ENCODE measurements at regions not wholly inside any gene's neighbourhood (a gene's known extent, or its start where the extent isn't known, plus 50 kb on each side); places are given as distances from the start of the nearest gene placed in this dataset.

GRCh38 chr5:155929112-155929511 lies 397.9 kb upstream of the SGCD start:
- no peak for DNase-seq (ENCODE audit: low read depth, low spot score)

GRCh38 chr5:155934964-155935363 lies 392.0 kb upstream of the SGCD start:
- no peak overlapping the region for H3K27ac ChIP-seq
- DNase-seq (ENCODE audit: low read depth, low spot score) = no peak

More at GRCh38 chr5:155929112-155929511, 397.9 kb upstream of the SGCD start:
- H3K27ac ChIP-seq = no peak overlapping the region

DNA sequence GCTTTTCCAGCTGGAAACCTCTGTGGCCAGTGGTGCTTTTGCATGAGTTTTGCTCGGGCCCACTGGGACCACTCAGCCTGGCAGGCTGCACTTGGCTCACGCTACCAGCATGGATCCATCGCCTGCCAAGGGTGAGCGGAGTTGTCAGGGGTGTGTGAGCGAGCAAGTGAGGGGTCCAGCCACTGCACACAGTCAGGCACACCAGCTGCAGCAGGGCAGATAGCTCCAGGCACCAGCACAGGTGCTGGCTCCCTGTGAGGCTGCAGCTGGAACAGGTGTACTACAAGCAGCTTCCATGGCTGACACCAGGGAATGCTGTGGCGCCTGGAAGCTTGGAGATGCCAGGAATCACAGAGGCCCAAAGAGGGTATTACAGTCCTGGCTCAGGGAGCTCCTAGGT lies 391.2 kb upstream of the SGCD start:
- no peak overlapping the region for H3K27ac ChIP-seq
- DNase-seq (ENCODE audit: low read depth, low spot score) = no peak

DNA sequence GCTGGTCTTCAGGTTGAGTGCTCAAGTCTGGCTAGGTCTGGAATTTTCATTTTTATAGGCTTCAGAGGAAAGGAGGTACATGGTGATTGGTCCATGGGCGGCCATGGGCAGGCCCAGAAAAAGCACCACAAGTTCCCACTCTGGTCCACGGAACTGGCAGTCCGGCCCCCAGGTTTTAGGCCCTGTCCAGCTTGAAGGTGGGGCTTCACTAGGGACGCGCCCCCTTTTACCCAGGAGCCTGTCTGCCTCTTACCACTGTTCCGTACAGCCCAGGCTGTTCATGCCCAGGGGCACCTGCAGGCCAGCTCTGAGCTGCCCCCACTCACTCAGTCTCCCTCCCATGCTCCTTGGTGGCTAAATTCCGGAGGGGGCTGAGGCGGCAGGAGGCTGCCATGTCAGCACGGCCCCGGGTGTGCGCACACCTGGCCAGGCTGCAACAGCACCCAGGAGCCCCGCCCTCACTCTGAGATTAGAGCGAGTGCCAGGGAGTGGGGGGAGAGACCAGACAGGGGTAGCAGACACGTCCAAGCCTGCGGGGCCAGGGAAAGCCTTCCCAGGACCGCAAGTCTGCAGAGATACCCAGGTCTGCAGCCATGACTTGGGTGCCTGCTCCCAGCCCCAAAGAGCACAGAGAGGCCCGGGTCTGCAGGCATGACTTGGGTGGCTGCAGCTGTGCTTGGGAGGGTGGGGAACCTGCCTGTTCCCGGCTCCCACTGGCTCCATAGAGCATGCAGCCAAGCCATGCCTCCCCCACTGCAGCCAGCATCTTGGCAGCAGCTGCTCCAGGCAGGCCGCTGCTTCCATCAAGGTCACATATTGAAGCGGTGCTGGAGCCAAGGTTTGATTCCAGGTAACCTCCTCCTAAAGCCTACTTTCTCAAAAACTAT lies 390.2 kb upstream of the SGCD start:
- DNase-seq (ENCODE audit: low read depth, low spot score) = no peak
- no peak overlapping the region for H3K27ac ChIP-seq

- no peak overlapping the region for H3K27ac ChIP-seq
- DNase-seq (ENCODE audit: low read depth, low spot score) = no peak
Measured at GRCh38 chr5:155938051-155938450, 388.9 kb upstream of the SGCD start.

GRCh38 chr5:155941340-155941739 lies 385.6 kb upstream of the SGCD start:
- no peak overlapping the region for H3K27ac ChIP-seq
- no peak for DNase-seq (ENCODE audit: low read depth, low spot score)

GRCh38 chr5:155943516-155944407 lies 383.2 kb upstream of the SGCD start:
- no peak overlapping the region for H3K27ac ChIP-seq
- peak; percentile 2 for DNase-seq (ENCODE audit: low read depth, low spot score)

DNA sequence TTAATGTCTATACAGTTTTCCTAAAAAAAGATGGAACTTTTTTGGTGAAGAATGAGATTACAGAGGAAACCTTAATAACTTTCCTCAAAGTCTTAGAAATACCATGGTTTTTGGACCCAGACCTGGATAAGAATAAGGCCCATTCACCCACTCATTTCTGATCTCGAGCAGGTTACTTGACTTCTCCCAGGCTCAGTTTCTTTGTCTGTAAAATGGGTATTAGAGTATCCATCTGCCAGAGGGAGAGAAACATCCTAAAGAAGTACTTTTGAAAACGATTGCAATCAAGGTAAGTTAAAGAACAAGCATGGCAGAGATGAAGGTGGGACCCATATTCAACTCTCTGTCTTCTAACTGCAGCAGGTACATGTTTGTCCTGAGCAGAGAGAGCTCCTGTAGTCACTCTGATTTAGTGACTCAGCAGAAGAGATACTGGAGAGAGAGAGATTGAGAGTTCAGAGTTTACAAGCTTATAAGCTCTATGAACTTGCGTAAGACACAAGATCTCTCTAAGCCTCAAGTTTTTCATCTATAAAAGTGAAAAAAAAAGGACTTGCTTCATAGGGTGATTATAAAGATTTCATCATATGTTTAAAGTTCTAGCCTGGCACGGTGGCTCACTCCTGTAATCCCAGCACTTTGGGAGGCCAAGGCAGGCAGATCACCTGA lies 379.4 kb upstream of the SGCD start:
- H3K27ac ChIP-seq = no peak overlapping the region
- no peak for DNase-seq (ENCODE audit: low read depth, low spot score)

- no peak for DNase-seq (ENCODE audit: low read depth, low spot score)
- H3K27ac ChIP-seq = no peak overlapping the region
Measured at GRCh38 chr5:155948576-155948975, 378.4 kb upstream of the SGCD start.

DNA sequence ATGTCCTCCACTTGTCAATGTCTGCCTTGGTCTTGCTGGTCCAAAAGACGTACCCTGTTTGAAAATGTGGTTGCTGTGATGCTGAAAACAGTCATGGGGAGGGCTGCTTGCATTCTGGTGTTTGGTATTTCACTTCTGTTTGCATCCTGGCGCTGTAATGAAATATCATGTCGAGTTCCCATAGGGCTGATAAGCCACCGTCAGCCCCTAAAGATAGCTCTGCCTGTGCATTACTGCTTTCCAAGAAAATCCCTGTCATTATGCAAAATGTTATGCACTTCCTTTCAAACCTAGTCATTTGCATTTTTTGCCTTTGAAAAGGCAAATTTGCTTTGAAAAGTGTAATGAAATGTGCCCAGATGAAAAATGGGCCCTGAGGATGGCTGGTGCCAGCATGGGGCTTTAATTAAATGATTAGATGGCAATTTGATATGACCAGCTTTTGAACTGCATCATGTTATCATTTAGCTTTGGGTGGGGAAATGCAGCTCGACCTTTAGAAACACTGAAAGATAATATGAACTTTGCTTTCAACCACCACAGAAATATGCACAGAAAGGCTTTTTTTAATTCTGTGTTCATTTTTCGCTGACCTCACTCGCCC lies 374.4 kb upstream of the SGCD start:
- no peak for DNase-seq (ENCODE audit: low read depth, low spot score)
- H3K27ac ChIP-seq = no peak overlapping the region

DNA sequence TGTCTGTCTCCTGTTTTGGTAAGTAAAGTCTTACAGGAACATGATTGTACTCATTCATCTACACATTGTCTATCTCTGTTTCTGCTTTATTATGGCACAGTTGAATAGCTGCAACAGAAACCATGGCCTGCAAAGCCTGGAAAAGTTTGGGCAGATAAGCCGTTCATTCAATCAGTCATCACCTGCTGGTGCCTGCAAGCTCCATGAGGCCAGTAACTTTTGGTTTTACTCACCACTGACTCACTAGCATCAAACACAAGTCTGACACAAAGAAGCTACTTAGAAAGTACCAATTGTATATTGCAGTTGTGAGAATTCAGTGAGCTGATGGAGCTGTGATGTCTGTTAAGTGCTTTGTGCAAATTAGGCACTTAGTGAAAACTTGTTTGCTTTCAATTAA lies 373.6 kb upstream of the SGCD start:
- H3K27ac ChIP-seq = no peak overlapping the region
- no peak for DNase-seq (ENCODE audit: low read depth, low spot score)

- H3K27ac ChIP-seq = no peak overlapping the region
- no peak for DNase-seq (ENCODE audit: low read depth, low spot score)
Measured at GRCh38 chr5:155954701-155955445, 372.1 kb upstream of the SGCD start.

DNA sequence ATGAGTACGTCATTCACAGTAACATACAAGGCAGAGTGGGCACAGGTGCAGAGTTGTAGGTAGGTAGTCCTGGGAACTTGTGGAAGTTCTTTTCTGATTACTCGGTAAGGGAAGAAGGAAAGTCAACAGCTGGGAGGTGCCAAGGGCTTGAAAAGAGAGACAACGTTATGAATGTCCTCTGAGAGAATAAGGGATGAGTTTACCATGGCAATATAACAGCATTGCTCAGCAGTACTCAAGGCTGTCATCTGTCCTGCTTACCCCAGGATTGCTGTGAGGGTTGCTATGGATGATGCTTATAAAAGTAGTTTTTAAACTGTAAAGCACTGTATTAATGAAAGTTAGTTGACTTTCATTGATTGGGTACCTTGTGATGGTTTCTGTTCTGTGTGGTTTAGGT lies 369.1 kb upstream of the SGCD start:
- no peak overlapping the region for H3K27ac ChIP-seq
- no peak for DNase-seq (ENCODE audit: low read depth, low spot score)

GRCh38 chr5:155959082-155959481 lies 367.9 kb upstream of the SGCD start:
- no peak for DNase-seq (ENCODE audit: low read depth, low spot score)
- H3K27ac ChIP-seq = no peak overlapping the region

- H3K27ac ChIP-seq = no peak overlapping the region
- DNase-seq (ENCODE audit: low read depth, low spot score) = no peak
Measured at GRCh38 chr5:155960177-155960576, 366.8 kb upstream of the SGCD start.

DNA sequence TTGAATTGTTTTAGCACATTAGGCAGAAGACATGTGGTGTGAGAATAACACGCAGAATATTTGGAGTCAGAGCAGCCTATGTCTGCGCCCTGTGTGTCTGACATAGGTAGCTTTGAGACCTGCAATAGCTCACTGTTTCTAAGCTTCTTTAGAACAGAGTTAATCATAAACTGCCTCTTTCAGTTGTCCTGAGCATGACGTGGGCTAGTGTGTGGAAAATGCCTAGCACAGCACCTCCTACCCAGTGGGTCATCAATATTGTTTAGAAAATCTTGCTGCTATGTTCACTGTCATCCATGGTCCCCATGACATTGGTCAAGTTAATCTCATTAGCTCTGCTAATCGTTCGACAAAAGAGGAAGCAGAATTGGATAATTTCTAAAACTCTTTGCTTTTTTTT lies 357.4 kb upstream of the SGCD start:
- no peak overlapping the region for H3K27ac ChIP-seq
- DNase-seq (ENCODE audit: low read depth, low spot score) = no peak

GRCh38 chr5:155974369-155974768 lies 352.6 kb upstream of the SGCD start:
- DNase-seq (ENCODE audit: low read depth, low spot score) = no peak
- H3K27ac ChIP-seq = no peak overlapping the region

DNA sequence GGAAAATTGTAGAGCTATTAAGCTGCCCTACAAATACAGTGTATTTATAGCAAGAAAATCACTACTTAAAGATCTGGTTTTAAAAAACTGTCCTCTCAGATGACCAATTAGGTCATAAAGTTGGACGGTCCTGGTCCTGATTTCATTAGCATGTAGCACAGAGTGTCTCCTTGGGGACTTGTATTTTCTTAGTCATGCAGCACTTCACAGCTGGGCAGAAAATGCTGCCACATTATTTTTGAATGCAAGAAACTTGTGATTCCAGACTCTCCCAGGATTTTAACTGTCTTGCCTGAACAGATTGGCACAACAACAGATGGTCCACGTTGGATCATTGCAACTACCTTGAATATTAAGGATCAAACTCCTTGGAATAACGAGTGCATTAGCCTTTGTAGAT lies 348.1 kb upstream of the SGCD start:
- no peak overlapping the region for H3K27ac ChIP-seq
- DNase-seq (ENCODE audit: low read depth, low spot score) = no peak

DNA sequence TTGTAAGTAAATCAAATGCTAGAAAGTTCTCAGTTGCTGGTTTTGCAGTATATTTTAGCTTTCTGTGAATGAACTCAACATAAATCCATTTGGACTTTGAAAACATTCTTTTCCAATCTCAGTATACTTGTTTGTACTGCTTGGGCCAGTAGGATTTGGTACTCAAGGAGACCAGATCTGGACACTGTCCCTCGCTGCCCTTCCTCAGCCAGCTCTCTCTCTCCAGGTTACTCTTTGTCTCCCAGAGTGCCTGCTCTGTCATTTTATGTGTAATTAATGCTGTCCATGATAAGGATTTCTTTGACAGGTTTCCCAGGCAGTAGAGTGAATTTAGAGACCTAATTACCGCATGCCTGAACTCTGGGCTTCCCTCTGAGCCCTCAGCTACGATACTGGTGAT lies 344.6 kb upstream of the SGCD start:
- H3K27ac ChIP-seq = no peak overlapping the region
- no peak for DNase-seq (ENCODE audit: low read depth, low spot score)

DNA sequence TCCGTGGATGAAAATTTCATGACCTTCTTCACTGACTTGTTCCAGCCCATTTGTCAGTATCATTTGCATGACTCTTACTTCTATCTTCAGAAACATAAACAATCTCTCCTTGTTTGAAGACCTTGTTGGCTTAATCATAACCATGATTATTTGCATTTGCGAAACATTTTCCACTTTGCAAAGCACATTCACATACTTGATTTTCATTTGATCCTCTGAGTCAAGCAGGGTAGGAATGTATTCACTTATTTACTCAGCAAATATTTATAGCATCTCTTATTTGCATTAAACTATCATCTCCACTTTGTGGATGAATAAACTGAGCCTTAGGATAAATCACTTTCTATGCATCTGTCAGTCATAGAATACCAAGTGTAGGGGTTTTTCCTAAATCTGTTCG lies 343.0 kb upstream of the SGCD start:
- H3K27ac ChIP-seq = no peak overlapping the region
- DNase-seq (ENCODE audit: low read depth, low spot score) = no peak
